HG03045 (cell line): ENCODE measurements at regions not wholly inside any gene's neighbourhood (a gene's known extent, or its start where the extent isn't known, plus 50 kb on each side); places are given as distances from the start of the nearest gene placed in this dataset.
"Not testable (repeated sequence)": the region's sequence is repeated elsewhere in the genome, so short reads cannot be mapped to it uniquely, and the experiment has no call there.

Experiments used
- ATAC-seq: cut with Tn5 transposase; IDR thresholded peaks from one replicate; pipeline ENCODE4 v1.9.1; 2021; ENCODE audit warnings: mild to moderate bottlenecking, moderate library complexity; ENCODE audit not compliant: unreplicated experiment

DNA sequence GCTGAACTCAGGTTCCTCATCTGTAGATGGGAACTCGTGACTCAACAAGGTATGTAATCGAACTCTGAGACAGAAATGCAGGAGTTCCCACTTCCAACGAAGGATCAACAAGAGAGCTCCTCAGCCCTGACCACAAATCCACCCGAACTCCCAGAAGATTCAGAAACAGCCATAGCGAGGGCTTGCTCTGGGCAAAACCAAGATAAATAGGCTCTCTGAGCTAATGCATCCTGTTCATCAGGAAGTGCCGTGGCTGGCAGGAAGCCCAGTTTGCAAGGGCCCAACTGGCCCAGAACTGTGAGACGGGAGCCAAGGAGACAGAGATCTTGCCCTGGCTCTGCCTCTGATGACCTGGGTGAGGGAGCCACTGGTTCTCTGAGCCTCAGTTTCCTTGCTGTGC is 141.7 kb upstream of the PFKP start:
- no peak for ATAC-seq

DNA sequence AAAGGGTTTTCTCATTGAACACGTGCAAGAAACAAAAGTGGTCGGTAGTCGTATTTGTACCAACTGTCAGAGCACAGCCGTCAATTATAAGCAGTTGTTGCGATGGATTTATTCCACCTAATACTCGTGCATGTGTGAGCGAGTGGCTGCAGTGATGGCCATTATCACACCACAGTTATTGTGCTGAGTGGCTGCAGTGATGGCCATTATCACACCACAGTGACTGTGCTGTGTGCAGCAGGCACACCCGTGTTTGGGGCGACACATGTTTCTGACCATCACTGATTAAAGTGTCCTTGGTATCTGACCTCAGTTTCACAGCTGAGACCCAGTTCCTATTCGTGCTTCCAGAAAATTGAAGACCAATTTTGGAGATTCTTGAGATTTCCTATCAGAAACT is 142.9 kb upstream of the PFKP start:
- ATAC-seq = no peak

DNA sequence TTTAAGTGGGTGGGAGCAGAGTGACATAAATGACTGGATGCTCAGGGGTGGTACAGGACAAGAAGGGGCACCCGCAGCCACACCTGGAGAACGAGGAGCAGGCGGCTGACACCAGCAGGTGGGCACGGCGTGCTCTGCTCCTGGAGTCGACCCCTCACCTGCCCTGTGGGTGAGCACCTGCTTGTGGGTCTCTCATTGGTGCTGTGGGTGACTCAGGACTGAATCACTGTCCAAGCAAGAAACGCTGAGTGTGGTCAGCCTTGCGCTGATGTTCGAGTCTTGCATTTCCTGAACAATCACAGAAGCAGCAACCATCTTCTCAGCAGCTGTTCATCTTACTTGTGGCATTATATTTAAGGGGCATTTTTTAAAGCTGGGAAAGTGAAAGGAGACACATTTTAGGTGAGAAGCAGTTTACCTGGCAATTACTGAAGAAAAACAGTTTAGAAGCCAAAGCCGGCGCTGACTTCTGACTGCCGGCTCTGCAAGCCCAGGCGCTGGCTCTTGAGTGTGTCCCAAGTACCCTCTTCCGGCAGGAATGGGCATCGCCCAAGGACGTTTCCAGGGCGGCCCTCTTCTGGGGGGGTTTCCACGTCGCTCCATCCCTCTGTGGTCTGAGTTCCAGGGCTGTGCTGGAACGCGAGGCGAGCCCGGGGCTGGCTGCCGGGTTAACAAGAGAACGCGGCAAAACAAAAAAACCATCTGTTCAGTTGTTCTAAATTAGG is 145.2 kb upstream of the PFKP start:
- no peak for ATAC-seq

DNA sequence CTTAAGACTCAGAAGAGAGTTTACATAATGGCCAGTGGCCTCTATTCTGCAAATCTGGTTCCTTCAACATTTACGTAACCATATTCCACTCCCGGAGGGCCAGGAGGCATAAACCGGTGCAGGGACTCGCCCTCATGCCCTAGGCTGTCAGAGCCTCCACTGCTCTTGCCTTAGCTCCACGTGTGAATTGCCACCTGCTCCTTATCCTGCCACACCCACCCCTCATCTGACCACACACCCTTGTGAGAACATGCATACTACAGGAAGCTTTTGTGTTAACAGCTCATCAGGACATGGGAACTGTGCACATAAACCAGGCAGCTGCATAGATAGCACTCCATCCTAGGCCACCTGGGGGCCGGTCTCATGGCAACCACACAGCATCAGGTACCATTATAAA is 146.7 kb upstream of the PFKP start:
- no peak for ATAC-seq

DNA sequence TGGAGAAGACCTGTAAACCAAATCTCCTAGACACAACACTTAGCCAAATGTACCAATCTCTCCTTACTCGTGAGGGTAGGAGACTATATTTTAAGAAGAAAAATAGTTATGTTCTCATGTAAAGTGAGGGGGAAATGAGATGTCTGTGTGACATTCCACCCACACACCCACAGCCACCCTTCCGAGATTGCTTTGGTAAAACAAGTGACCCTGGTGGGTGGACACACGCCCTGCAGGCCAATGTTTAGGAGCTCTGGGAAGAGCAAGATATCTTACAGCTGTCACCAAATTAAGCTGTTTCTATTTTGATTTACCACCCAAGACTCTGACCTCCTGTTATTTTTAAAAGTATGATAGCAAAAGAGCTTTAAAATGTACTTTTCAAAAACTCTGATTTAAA is 147.2 kb upstream of the PFKP start:
- ATAC-seq = no peak

DNA sequence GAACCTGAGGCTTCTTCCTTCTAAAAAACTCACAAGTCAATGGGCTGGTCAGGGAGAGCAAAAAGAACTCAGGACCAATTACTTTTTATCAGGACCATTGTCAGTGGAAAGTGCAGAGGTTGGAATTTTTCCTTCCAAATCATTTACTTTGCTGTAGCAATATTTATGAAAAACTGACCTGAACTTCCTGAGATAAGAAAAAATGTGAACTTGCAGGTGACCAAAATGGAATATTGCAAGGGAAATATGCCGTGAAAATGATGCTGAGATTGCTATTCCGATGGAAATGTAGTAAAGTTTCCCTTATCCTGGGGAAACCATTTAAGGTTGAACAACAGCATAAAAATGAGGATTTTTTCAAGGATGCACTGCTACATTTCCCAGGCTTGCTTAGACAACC is 148.3 kb upstream of the PFKP start:
- no peak for ATAC-seq

DNA sequence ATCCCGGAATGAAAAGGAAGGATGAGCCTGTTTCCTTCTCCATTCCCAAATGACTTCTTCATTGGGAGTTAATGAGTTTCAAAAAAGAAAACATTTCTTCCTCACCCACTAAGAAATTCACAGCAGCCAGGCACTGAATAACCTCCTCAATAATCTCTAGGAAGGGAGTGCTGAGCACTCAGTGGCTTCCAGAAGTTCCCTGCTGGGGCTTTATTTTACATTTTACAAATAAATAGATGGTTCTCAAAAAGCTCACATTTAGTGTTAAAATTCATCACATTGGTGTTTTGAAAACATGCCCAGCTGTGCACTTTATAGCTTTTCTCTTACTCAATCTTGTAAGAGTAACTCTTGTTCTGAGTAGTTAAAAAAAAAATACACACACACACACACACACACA is 148.9 kb upstream of the PFKP start:
- no peak for ATAC-seq

DNA sequence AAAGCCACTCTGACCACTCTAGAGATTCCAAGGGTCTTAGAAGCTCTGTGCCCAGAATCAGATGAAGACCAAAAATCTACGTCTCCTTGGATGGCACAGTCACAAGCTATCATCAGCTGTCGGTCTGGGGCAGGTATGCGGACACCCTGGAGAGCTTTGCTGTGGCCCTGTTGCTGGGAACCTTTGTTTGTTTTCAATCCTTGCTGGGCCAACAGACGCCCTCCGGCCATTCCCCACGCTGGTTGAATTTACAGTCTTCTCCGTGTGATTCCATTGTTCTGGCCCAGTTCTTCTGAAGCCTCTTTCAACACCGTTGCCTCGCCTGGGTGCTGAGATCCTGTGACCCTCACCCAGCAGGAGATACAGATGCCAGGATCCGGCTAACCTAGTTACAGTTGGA is 149.4 kb upstream of the PFKP start:
- no peak for ATAC-seq

DNA sequence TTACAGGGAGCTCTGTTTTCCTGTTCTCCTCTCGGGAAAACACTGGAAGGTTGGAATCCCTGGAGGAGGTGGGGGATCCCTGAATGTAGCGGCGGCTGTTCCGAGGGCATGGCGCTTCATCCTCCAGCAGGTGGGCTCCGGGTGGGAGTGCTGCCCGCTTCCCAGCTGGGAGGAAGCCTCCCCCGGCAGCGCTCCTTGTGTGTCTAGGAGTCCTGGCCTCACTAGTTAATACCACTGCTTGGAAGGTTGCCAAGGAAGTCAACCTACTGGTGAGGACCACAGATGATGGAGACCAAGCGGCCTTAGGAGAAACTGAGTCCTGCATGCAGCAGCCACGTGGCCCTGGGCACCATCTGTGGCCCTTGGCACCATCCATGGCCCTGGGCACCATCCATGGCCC is 151.9 kb upstream of the PFKP start:
- ATAC-seq = no peak

DNA sequence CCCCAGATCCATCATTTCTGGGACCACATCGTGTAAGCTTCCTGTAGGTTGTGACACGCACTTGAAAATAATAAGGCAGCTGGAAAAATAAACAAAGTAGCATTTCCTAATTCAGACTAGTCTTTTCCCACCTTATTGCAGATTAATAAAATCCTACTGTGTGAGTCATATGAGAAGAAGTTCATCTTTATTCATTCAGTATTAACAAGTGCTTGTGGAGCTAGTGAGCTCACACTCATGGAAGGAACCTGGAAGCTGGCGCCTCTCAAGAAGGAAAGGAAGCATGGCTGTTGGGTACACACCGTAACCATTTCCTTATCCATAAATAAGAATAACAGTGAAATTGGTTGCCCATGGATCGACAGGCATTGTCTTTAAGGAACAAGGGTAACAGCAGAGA is 152.6 kb upstream of the PFKP start:
- no peak for ATAC-seq

DNA sequence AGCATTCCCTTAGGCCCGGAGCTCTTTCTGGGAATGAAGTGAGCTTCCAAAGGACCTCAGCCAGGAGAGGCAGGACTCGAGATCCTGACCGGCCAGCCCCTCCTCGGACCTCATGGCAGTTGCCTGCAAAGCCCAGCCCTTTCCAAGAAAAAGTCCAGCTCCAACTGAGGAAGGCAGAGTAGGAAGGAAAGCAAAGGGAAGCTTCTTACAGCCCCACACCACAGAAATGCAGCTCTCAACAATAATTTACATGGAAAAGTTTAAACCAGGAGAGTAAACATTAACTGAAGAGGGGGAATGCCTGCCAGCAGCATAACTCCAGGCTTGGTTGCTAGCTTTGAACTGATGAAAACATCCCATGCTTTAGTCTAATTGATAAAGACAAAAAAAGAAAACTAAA is 153.9 kb upstream of the PFKP start:
- no peak for ATAC-seq

DNA sequence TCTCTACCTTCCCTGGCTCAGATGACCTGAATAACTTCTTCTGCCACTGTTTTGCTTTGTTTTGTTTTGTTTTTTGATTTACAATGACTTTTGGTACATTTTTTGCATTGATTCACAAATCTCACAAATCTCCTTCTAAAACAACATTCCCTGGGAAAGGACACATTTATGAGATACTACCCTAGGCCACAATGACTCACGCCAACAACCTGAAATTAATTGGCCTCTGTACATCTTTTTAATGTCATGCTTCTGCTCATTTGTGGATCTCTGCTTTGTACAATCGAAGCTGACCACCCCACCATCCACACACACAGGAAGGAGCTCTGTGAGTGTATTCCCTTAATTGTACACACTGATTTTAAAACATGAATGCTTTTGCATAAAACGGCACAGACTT is 156.7 kb upstream of the PFKP start:
- no peak for ATAC-seq

DNA sequence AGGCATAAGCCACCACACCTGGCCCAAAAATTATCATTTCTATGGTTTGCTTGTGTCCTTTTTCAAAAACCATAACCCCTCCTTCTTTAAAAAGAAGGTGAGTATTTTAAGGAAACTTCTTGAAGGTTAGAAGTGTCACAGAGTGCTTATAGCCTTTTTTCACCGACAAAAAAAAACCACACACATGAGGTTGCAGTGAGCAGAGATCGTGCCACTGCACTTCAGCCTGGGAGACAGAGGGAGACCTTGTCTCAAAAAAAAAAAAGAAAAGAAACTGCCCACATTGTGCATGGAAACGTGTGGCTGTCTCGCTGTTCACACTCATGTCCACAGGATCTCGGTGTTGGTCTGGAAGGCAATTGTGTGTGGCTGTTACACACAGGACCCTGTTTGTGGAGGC is 157.4 kb upstream of the PFKP start:
- ATAC-seq = no peak

DNA sequence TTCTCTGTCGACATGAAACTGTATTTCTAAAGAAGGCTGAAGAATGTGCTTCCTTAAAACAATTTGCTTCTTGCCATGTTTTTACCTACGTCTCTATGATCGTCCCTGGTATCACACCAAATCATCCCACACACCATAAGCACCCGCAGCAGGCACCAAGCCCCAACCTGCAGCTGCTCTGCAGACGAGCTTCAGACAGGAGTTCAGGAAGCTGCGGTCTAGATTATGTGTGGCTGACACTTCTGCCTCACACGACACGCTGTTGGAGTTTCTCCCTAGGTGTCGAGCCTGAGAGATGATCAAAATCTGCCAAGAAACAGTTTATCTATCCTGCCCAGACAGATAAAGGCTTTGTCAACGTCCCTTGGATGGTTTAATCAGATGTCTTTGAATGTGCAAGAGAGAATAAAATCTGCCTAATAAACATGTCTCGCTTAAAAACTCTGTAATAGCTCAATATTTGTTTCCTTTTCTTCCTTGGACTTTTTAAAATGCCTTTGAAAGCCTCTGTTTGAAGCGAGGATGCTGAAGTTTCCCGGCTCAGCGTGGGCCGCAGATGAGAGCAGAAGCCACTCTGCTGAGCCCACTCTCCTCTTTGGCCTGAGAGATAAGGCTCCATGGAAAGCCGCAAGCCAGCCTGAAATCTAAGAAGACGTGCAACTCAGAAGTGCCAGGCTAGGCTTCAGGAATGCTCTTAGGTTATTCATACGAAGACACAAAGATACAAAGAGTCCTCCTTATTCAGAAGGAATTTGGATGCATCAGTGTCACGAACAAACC is 158.3 kb upstream of the PFKP start:
- ATAC-seq = no peak

DNA sequence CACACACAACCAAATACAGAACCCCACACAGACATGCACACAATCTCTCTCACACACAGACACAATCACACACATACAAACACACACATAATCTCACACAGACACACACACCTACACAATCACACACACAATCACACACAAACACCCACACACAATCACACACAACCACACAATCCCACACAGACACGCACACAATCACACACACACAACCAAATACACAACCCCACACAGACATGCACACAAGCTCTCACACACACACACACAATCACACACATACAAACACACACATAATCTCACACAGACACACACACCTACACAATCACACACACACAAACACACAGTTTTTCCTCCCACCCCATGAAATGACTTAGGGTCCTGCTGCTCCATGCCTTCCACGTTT is 160.4 kb upstream of the PFKP start:
- ATAC-seq = no peak

DNA sequence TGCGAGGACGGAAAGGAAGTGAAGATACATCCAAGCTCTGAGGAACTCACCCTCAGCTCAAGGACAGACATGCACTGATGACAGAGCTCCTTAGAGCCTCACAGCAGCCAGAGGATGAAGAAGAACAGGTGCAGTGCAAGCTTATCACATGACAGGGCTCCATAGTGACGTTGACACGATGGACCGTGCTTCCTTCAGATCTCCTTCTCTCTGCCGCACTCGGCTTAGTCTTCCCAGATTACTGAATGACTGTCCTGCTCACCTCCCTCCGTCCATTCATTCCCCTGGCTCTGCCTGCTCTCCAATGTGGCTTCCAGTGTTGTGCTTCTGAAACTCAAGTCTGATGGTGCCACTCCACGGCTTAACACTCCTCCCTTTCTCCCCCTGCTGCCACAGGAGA is 161.5 kb upstream of the PFKP start:
- ATAC-seq = no peak

DNA sequence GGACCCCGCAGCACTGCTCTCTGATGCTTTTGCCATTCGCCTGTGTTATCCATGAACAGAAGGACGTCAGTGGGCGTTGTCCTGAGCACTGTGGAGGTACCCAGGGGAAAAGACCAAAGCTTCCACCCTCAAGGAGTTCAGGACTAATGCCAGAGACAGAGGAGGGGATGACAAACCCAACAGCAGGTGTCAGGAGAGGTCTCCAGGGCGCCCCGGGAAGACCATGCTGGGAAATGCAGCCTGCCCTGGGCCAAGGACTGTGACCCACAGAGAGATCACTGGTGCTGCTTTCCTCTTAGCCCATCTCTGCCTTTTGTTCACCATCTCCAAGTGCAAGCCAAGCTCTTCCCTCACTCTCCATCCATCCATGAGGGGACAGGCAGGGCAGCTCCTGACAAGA is 166.8 kb upstream of the PFKP start:
- ATAC-seq = no peak

DNA sequence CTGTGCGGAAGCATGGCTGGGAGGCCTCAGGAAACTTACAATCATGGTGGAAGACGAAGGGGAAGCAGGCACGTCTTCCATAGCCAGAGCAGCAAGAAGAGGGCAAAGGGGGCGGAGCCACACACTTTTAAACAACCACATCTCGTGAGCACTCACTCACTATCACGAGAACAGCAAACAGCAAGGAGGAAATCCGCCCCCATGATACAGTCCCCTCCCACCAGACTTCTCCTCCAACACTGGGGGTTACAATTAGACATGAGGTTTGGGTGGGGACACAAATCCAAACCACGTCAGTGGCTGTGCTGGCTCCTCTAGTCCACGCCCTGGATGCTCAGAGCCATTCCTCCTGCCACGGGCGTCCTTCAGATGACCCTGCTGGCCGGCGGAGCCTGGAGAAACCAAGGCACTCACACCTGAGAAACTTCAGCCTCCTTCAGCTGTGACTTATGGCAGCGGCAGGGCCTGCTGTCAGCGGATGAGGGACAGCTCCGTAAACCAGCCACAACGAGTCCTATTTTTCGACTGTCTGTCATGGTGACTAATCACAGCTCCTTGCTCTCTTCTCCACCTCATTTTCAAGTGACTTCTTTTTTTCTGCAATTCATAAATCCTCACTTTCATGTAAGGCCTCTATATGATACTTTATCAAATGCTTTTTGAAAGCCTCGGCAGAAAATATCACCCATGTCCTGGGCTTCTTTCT is 167.9 kb upstream of the PFKP start:
- ATAC-seq = no peak

DNA sequence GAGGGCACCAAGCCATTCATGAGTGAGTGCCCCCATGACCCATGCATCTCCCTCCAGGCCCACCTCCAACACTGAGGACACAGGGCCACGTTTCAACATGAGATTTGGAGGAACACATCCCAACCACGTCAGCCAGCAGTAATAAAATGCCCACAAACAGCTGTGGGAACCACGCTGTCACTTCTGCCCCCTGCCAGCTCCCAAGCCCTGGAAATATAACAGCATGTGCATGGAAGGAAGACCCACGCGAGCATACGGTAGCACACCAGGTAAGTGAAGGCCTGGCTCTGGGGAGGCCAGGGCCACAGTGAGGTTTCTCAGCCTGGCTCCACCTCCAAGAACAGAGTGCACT is 168.9 kb upstream of the PFKP start:
- no peak for ATAC-seq

DNA sequence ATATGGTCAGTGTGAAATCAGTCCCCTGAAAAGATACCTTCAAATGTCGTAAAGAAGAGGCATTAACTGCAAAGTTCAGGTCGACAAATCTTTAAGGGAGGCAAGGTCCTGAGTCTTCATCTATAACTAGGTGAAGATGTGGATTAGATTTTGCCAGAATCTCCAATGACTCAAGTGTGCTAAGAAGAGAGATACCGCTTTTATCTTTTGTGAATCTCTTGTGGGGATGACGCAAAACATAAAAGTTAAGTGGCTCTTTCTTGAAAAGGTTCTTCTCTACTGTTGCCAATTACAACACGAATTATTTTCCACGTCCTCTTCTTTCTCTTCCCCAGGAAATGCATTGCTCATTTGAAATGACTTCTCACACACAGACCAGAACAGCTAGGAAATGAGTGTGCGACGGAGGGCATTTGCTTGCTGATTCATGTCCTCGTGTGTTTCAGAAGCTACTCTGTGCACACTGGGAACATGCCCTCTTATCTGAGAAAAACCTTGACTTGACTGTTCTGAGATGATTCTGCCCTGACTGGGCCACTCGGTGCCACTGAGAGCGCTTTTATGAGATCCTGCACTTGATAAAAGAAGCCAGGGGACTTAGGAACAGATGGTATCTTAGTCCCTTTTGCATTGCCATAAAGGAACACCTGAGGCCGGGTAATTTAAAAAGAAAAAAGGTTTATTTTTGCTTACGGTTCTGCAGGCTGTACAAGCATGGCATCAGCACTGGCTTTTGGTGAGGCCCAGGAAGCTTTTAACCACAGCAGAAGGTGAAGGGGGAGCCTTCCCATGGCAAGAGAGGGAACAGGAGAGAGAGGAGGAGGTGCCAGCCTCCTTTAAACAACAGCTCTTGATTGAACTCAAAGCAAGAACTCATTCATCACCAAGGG is 169.5 kb upstream of the PFKP start:
- ATAC-seq = no peak

DNA sequence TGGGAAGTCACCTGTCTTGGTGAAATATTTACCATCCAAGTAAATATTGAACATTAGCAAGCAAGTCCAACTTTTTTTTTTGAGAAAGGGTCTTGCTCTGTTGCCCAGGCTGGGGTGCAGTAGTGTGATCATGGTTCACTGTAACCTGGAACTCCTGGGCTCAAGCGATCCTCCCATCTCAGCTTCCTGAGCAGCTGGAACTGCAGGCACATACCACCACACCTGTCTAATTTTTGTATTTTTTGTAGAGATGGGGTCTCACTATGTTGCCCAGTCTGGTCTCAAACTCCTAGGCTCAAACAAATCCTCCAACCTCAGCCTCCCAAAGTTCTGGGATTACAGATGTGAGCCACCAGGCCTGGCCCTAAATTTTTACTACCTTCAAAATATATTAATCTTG is 171.0 kb upstream of the PFKP start:
- ATAC-seq = not testable (repeated sequence)
